Ishikawa (cell line): ENCODE measurements at regions not wholly inside any gene's neighbourhood (a gene's known extent, or its start where the extent isn't known, plus 50 kb on each side); places are given as distances from the start of the nearest gene placed in this dataset.

Experiments used
- CEBPB ChIP-seq: IDR thresholded peaks from 2 replicates; pipeline ENCODE4 v1.6.1; 2012
- CREB1 ChIP-seq: IDR thresholded peaks from 2 replicates; pipeline ENCODE4 v1.6.1; 2012; ENCODE audit warnings: low read depth
- EGR1 ChIP-seq: IDR thresholded peaks from 2 replicates; pipeline ENCODE4 v1.6.1; 2012
- EP300 ChIP-seq: IDR thresholded peaks from 2 replicates; pipeline ENCODE4 v1.6.1; 2012; ENCODE audit warnings: borderline replicate concordance
- FOXM1 ChIP-seq: IDR thresholded peaks from 2 replicates; pipeline ENCODE4 v1.6.1; 2012; ENCODE audit warnings: low read depth, borderline replicate concordance
- MAX ChIP-seq: IDR thresholded peaks from 2 replicates; pipeline ENCODE4 v1.6.1; 2012
- NFIC ChIP-seq: IDR thresholded peaks from 2 replicates; pipeline ENCODE4 v1.6.1; 2012
- RAD21 ChIP-seq: IDR thresholded peaks from 2 replicates; pipeline ENCODE4 v1.6.1; 2012; ENCODE audit warnings: low read depth
- TAF1 ChIP-seq: IDR thresholded peaks from 2 replicates; pipeline ENCODE4 v1.6.1; 2012; ENCODE audit warnings: low read depth, mild to moderate bottlenecking
- TCF12 ChIP-seq: IDR thresholded peaks from 2 replicates; pipeline ENCODE4 v1.6.1; 2012; ENCODE audit warnings: low read depth
- TEAD4 ChIP-seq: IDR thresholded peaks from 2 replicates; pipeline ENCODE4 v1.6.1; 2012
- USF1 ChIP-seq: IDR thresholded peaks from 2 replicates; pipeline ENCODE4 v1.6.1; 2012
- YY1 ChIP-seq: IDR thresholded peaks from 2 replicates; pipeline ENCODE4 v1.6.1; 2012; ENCODE audit warnings: low read depth
- ZBTB7A ChIP-seq: IDR thresholded peaks from 2 replicates; pipeline ENCODE4 v1.6.1; 2012; ENCODE audit warnings: low read depth
- TF ChIP-seq, protein P1 (sequence below): IDR thresholded peaks from 2 replicates; pipeline ENCODE4 v1.6.1; 2012; ENCODE audit warnings: low read depth, mild to moderate bottlenecking

- TF ChIP-seq ZBTB7A (no peak), TCF12 (no peak), FOXM1 (no peak), NFIC (no peak), TAF1 (no peak), MAX (no peak)
- TF ChIP-seq, protein P1, sequence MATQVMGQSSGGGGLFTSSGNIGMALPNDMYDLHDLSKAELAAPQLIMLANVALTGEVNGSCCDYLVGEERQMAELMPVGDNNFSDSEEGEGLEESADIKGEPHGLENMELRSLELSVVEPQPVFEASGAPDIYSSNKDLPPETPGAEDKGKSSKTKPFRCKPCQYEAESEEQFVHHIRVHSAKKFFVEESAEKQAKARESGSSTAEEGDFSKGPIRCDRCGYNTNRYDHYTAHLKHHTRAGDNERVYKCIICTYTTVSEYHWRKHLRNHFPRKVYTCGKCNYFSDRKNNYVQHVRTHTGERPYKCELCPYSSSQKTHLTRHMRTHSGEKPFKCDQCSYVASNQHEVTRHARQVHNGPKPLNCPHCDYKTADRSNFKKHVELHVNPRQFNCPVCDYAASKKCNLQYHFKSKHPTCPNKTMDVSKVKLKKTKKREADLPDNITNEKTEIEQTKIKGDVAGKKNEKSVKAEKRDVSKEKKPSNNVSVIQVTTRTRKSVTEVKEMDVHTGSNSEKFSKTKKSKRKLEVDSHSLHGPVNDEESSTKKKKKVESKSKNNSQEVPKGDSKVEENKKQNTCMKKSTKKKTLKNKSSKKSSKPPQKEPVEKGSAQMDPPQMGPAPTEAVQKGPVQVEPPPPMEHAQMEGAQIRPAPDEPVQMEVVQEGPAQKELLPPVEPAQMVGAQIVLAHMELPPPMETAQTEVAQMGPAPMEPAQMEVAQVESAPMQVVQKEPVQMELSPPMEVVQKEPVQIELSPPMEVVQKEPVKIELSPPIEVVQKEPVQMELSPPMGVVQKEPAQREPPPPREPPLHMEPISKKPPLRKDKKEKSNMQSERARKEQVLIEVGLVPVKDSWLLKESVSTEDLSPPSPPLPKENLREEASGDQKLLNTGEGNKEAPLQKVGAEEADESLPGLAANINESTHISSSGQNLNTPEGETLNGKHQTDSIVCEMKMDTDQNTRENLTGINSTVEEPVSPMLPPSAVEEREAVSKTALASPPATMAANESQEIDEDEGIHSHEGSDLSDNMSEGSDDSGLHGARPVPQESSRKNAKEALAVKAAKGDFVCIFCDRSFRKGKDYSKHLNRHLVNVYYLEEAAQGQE, result no peak
These were observed 223.9 kb upstream of the FAM98A start for GRCh38 chr2:33822964-33823363.

- no peak for TF ChIP-seq NFIC
- TF ChIP-seq YY1, result no peak
- no peak for TF ChIP-seq USF1
- TF ChIP-seq TEAD4, result no peak
- no peak for TF ChIP-seq FOXM1
- no peak for TF ChIP-seq ZBTB7A
- TF ChIP-seq EGR1, result no peak
These were observed 213.6 kb upstream of the FAM98A start for GRCh38 chr2:33812707-33813106.

DNA sequence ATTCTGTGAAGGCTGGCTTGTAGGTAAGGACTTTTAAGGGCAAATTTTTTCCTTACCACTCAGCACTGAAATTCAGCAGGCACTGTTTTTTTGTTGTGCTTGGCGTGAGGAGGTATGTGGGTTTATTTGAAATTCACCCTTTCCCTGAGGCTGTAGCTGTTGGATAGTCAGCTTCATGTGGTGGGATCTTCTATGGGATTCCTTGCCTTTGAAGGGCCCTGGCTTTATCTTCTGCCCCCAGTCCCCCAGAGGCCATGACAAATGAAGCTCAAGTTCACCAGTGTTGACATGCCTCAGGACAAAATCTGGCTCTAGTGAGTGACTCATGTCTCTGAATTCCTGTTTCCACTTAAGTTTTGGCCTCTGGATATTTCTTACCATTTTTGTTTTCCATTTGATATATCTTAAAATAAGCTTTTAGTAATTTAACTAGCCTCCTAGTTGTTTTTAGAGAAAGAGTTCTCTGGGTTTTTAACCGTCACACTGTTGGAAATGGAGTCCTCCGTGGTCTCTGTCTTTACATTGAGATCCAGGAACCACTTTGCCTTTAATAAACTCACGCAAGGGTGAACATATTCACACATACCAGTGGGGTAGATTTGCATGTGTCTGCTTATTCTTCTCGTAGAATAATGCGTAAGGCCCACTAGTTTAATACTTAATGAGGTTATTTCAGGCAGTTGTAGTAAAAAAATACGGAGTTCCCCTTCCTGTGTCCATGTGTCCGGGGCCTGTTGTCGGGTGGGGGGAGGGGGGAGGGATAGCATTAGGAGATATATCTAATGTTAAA lies 211.1 kb upstream of the FAM98A start:
- no peak for TF ChIP-seq YY1
- TF ChIP-seq EP300, result no peak
- TF ChIP-seq MAX, result no peak
- TF ChIP-seq TCF12, result no peak
- TF ChIP-seq, protein P1, result no peak
- TF ChIP-seq ZBTB7A, result no peak
- no peak for TF ChIP-seq USF1
- no peak for TF ChIP-seq RAD21
- no peak for TF ChIP-seq TAF1
- no peak for TF ChIP-seq NFIC
- no peak for TF ChIP-seq FOXM1
- no peak for TF ChIP-seq CEBPB
- no peak for TF ChIP-seq CREB1
- TF ChIP-seq EGR1, result no peak
- TF ChIP-seq TEAD4, result no peak

DNA sequence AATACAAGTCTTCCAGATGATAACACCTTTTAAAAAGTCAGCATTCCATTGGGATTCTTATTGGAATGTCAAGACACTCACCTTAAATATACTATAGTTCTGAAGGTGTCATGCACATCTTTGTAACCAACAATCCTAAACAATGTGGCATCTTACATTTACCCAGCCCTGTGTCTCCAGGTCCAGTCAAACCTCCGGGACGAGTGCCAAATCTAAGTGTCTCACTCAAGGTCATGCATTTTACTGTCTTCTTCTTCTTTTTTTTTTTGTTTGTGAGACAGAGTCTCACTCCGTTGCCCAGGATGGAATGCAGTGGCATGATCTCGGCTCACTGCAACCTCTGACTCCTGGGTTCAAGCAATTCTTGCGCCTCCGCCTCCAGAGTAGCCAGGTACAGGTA lies 206.9 kb upstream of the FAM98A start:
- TF ChIP-seq RAD21 (no peak), CEBPB (no peak)

- TF ChIP-seq RAD21, result no peak
- no peak for TF ChIP-seq YY1
- TF ChIP-seq USF1, result no peak
- no peak for TF ChIP-seq EP300
- TF ChIP-seq CREB1, result no peak
- TF ChIP-seq TAF1, result no peak
- TF ChIP-seq FOXM1, result no peak
- no peak for TF ChIP-seq CEBPB
- no peak for TF ChIP-seq EGR1
These were observed 205.1 kb upstream of the FAM98A start for GRCh38 chr2:33804155-33804554.

DNA sequence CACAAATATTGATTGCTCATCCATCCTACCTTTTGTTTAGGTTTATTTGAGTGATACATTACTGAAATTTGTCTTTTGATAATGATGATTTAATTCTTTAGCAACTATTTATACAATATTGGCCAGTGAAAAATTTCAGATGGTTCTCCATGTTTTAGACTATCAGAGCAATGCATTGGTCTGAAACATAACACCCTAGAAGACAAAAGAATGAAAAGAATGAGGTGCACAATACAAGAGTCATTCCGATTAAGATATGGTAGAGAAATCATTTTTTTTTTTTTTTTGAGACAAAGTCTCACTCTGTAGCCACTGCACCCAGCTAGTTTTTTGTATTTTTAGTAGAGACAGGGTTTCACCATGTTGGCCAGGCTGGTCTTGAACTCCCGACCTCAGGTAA lies 197.4 kb upstream of the FAM98A start:
- no peak for TF ChIP-seq FOXM1
- TF ChIP-seq CREB1, result no peak
- TF ChIP-seq TCF12, result no peak
- no peak for TF ChIP-seq MAX
- TF ChIP-seq CEBPB, result no peak
- no peak for TF ChIP-seq NFIC
- TF ChIP-seq YY1, result no peak
- TF ChIP-seq USF1, result no peak
- no peak for TF ChIP-seq EP300
- no peak for TF ChIP-seq ZBTB7A
- no peak for TF ChIP-seq TAF1
